ENCODE measurements at regions not wholly inside any gene's neighbourhood (a gene's known extent, or its start where the extent isn't known, plus 50 kb on each side); places are given as distances from the start of the nearest gene placed in this dataset.
"Not testable (repeated sequence)": the region's sequence is repeated elsewhere in the genome, so short reads cannot be mapped to it uniquely, and the experiment has no call there.

- not testable (repeated sequence) for TF ChIP-seq ZBTB7A (tag by site-specific recombination; IDR thresholded peaks at IDR 0.05; ENCODE audit: low read depth); CTCF (tag by site-specific recombination; IDR thresholded peaks at IDR 0.05); GLI2 (tag by site-specific recombination; IDR thresholded peaks at IDR 0.05; ENCODE audit: borderline replicate concordance, low read depth); FEZF1 (tag by site-specific recombination; IDR thresholded peaks at IDR 0.05); ZNF121 (tag by site-specific recombination; IDR thresholded peaks at IDR 0.05); ZNF560 (tag by site-specific recombination; IDR thresholded peaks at IDR 0.05; ENCODE audit: borderline replicate concordance); ZNF132 (tag by site-specific recombination; IDR thresholded peaks at IDR 0.05; ENCODE audit: borderline replicate concordance); HOXD13 (CRISPR knock-in tag; IDR thresholded peaks at IDR 0.05; ENCODE audit: borderline replicate concordance)
These were observed 278.1 kb upstream of the PCDH9 start for GRCh38 chr13:67508275-67508674.
